Kidney tubule cell (primary cell): ENCODE measurements at regions not wholly inside any gene's neighbourhood (a gene's known extent, or its start where the extent isn't known, plus 50 kb on each side); places are given as distances from the start of the nearest gene placed in this dataset.
A peak's percentile ranks its signal among the peaks of the same experiment; 100 is the strongest.

ENCODE experiments used
- DNase-seq: peaks from one replicate; pipeline ENCODE4 v3.0.0-alpha.2; 2018; ENCODE audit warnings: low spot score

DNA sequence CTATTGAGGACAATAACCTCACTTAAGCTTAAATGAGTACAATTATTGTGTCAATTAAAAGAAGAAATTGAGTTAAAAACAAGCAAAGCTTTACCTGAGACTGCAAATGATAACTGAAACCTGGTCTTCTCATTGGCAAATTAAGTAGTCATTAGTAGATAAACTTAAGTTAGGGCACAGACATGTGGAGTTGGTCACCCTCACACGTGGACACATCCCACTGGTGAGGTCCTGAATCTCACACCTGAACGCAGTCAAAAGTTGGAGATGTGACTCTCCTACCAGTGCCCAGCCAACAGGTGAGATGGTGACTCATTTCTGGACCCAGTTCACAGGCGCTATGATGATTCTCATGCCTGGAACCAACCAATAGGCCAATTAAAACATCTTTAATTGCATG lies 311.6 kb downstream of the FOXL1 start:
- no peak for DNase-seq

DNA sequence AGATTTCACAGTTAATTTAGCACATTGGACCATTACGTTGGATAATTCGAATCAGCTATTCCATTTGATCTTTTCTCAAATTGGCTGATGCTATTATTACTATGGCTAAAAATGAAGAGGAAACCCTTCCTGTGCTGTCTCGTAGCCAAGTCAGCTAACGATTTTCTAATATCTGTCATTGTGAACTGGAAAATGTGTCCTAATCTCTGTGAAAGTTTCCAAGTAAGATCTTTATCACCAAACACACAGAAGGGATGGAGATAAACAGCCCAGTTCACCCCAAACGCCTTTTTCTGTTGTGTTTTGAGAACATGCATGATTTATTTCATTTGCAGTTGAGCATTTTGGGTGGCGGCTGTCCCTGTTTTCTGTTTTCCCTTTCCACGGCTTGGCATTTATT lies 312.8 kb downstream of the FOXL1 start:
- DNase-seq = no peak

DNA sequence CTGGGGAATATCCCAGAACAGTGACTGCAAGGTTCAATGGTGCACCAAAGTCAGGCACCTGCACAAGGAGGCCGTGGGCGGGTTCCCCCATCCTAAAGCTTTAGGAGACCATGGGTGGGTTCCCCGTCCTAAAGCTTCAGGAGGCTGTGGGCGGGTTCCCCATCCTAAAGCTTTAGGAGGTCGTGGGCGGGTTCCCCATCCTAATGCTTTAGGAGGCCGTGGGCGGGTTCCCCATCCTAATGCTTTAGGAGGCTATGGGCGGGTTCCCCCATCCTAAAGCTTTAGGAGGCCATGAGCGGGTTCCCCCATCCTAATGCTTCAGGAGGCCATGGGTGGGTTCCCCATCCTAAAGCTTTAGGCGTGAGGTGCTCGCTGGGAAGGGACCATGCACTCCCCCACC lies 313.3 kb downstream of the FOXL1 start:
- DNase-seq = no peak

DNA sequence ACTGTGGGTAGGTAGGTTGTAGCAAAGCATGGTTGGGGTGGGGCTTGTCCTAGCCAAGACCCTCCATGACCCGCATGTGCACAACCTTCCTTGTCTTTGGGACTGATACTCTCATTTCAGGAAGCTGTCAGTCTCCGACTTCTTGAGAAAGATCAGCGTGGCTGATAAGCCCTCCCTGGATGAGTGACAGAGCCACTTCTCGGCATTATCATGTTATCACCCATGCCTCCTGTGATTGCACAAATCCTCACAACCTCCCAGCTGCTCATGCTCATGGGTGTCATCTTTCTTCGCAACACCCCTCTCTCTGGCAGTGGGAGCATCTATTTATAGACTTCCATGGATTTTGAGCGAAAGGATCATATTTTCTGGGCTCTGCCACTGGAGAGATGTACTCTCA lies 314.2 kb downstream of the FOXL1 start:
- no peak for DNase-seq

DNA sequence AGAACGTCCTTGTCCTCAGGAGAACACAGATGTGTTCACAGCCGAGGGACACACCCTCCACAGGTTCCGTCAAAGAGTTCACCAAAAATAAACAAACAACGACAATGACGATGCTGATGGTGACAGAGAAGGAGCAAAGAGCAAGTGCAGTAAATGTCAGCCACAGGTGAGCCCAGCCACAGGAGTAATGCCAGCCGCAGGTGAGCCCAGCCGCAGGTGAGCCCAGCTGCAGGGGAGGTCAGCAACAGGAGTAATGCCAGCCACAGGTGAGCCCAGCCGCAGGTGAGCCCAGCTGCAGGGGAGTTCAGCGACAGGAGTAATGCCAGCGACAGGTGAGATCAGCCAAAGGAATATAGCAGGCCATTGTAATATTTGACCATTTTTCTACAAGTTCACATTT lies 315.2 kb downstream of the FOXL1 start:
- DNase-seq = no peak

DNA sequence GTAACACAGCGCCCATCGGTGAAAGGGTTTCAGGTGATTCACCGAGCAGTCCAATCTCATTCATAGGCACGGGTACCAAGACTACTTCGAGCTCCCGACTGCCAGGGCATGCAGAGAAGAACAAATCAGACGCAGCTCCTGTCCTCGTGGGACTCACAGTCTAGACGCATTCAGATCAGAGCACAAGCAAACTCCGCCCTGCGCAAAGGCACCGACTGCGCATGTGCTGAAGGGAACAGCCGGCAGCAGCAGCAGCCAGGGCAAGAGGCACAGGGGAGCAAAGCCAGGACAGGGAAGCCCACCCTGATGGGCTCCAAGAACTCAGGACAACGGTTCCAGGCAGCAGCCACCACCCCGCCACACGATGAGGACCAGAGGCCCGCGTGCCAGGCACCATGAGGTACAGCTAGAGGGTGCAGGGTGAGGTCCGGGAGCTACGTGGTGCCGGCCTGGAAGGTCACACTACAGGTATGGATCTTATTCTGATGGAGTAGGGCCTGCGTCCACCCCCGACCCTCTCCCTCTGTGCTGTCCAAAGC lies 315.7 kb downstream of the FOXL1 start:
- DNase-seq = no peak

DNA sequence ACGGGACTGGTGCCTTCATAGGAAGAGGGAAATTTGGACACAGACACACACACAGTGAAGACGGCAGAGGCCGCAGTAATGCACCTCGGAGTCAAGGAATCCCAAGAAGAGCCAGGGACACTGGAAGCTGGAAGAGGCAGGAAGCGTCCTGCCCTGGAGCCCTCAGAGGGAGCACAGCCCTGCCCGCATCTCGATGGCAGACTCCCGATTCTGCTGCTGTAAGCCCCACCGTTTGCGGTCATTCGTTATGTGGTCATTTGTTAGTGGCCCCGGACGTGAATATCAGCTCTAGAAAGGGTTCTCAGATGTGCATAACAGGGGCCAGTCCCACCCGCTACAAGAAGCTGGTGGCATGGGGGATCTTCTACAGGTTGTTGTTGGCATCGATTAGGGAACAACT lies 316.6 kb downstream of the FOXL1 start:
- DNase-seq = no peak

DNA sequence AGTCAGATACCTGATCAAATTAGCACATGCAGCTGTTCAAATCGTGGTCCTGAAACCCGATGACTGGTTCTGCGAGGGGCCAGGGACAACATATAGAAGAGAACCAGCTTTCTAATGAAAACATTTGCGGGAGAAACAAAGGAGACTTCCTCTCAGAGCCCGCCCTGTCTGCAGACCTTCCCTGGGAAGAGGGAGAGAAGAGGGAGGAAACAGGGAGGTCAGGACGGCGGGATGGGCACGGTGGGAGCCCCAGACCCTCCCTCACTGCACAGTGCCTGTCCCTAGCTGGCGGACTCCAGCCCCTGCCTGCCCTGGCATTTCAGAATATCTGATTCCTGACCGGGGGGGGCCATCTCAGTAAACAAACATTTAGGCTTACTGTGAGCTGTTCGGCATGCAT lies 317.3 kb downstream of the FOXL1 start:
- no peak for DNase-seq

DNA sequence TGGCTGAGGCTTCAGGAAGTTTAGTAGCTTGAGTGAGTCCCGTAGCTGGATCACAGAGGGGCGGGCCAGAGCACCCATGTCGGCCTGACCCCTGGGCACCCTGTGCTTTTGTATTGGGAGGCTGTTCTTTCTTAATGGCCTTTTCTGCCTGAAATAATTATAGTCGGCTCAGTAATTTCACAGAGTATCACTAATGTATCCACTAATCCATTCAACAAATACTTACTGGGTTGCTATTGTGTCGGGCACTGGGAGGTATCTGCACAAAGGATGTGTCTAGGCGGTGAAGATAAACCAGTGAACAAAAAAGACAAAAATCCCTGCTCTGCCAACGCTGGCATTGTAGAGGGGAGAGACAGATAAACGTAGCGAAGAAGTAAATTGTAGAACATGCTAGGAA lies 318.6 kb downstream of the FOXL1 start:
- DNase-seq = no peak

DNA sequence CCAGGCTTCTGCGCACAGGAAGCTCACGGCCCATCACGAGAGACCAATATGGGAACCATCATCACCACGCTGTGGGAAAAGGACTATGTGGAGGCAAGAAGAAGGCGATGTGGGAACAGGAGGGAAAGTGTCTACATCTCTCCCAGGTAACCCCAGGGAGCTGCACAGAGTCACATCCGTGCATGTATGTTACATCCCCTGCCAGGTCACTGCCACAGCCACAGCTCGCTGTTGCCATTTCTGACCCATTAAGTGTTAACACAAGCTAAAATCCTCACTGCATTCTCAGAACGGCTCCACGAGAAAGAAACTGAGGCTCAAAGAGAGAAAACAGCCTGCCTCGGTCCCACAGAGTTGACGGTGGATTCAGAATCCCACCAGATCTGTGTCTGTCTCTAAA lies 319.1 kb downstream of the FOXL1 start:
- no peak for DNase-seq

DNA sequence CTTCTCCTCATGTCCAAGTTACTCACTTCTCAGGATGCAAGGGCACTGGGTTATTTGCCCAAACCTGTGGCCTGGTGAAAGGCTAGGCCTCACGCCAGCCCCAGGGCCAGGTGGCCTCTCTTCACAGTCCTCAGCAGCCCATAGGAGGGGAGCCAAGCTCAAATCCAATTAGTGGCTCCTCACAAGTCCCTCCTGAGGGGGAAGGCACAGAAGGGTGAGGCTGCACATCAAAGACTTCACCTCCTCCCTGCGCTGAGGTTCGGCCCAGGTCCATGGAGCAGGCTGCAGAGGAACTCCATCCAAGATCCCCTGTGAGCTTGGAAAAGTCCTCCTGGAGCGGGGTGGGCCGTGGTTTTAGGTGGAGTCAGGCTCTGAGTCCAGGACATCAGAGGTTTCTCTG lies 320.0 kb downstream of the FOXL1 start:
- DNase-seq = no peak

DNA sequence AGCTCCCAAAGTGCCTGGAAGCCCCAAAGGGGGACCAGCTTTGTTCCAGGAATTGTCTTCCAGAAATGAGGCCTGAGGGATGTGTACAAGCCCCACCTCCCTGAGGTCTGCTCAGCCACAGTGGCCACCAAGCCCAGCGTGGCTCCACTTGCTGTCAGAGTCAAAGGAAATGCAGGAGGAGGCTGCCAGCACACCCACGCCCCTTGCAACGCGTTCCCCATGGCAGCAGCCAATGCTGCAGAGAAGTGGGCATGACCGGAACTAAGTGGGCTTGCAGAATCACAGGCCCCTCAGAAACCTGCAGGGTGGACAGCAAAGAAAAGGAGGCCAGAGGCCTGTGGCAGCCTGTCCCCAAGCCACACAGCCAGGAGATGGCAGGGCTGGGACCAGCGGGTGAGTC lies 320.8 kb downstream of the FOXL1 start:
- DNase-seq = no peak

DNA sequence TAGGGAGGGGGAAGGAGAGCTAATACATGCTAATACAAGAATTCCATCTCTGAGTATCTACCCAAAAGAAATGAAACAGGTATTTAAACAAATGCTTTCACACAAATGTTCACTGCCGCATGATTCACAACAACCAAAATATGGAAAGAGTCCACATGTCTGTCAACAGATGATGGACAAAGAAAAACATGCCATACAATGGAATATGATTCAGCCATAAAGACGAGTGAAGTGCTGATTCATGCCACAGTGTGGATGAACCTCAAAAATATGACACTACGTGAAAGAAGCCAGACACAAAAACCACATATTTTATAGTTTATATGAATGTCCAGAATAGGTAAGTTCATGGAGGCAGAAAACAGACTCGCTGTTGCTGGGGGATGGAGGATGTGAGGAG lies 321.4 kb downstream of the FOXL1 start:
- no peak for DNase-seq

DNA sequence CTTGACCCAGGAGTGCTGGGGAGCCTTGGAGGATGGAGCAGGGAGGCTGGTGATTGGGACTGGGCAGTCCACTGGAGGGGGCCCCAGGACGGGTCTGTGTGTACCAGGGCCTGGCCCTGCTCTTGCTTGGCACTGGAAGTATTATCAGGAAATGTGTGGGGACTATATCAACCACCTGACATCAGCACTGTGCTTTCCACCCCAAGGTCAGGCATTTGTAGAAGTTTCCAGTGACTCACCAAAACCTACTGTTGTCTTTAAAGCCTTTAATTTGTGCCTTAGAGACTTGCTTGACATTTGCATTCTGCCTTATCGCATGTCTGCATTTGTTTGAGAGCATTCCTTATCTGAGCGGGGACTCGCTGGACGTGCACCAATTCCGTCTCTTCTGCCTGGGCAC lies 323.1 kb downstream of the FOXL1 start:
- peak; percentile 66 for DNase-seq

DNA sequence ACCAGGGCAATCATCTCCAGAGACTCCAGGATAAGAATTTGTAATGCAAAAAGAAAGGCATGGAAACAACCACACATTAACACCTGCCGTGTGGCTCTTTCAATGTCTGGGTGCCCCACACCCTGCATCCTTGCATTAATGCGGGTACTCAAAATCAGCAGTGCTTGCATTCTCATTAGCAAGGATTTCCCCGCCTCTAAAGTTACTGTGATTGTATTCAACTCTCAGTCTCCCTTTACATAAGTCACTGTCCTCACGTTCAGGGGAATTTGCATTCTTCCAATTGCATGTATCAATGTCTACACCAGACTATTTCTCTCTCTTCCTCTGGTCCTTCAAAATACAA lies 324.3 kb downstream of the FOXL1 start:
- DNase-seq = no peak

DNA sequence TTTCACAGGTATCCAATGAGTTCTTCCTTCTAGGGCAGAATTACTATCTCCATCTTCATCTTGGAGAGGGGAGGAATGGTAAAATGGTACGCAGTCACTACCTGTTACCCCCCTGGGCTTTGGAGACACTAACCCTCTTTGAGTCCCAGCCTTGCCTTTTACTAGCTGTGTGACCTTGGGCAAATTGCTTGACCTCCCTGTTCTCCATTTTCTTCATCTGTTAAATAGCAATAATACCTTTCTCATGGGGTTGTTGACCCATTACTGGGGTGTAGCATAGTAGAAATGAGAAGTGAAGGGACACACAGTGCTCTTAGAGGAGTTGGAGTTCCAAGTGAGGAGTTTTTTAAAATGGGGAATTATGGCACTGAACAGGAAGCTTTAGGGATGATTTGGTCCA lies 324.7 kb downstream of the FOXL1 start:
- DNase-seq = no peak

DNA sequence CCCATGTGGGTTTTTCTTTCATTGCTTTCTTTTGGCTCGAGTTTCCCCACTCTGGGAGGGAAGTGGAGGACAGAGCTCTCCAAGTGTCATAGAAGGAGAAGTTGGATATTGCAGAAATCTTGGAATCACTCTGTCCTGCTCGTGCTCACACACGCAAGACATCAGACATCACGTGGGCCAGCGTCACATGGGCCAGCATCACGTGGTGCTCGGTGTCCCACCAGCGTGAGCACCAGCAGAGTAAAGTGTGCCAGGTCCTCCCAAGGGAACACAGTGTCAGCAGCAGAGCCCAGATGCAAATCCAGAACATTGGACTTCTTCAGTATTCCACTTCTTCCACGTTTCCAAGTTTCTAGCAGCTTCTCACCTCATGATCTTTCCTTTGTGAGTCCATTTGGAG lies 327.0 kb downstream of the FOXL1 start:
- DNase-seq = no peak

DNA sequence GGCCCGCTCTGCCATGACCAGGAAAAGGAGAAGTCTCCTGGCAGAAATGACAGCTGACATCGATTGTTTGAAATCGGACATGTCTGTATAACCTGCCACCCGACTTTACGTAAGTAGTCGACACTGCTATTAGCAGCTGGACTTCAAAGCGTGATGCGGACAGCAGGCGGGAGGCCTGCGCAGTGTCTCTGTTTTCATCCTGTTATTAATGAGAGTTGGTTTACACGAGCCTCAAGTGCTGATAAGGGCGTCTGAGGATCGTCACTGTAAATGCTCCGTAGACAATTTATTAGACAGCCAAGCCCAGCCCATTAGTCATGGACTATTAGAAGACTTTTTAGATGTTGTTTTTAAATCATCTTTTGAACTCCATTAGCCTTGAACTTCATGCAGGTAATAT lies 328.3 kb downstream of the FOXL1 start:
- DNase-seq = no peak

DNA sequence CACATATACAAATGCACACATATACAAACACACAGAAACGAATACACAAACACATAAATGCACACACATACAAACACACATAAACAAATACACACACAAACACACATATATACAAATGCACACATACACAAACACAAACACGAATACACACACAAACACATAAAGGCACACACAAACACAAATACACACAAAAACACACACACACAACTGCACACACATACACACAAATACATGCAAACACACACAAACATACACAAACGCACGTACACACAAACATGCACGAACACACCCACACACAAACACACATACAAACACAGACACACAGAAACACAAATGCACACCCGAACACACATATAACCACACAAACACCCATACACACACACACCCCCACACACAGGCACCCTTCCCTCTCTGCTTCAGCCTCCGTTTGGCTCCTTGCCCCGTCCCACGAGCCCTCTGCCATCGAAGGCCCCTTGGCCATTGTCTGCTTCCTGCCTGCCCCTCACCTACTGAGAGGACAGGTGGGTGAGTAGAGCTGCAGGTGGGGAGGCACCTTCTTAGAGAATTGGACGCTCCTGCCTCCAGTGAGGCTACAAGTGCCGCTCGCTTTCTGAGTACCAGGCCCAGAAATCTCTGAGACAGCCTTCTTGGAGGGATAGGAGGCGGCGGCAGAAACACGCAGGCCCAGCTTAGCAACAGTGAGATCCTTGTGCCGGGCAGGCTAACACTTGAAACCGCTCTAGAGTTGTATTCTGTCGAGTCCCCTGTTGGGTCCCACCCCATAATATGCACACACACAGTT lies 331.2 kb downstream of the FOXL1 start:
- DNase-seq = no peak

DNA sequence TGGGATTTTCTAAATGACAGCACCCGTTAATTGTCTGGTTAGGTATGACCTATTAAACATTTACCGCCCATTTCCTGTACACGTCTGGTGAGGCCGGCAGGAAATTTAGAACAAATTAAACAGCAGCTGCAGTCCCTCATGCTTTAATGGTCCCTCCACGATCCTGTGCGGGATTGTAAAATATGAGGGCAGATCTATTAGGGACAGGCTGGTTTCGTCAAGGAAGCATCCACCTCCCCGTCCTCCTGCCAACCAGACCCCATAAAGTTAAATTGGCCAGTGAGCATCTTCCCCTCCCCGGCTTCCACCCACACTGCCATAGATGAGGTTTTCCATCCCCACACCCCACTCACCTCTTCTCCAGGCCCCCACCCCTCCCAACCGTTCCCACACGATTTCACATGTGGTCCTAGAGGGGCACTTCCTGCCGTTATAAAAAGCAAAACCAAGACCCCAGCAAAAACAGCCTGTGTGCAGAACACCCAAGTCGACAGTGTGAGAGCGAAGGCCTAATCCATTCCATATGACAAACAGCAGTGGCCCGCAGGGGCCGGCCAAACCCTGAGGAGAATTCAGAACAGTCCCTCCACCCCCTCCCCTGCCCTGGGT lies 331.9 kb downstream of the FOXL1 start:
- peak; percentile 53 for DNase-seq

DNA sequence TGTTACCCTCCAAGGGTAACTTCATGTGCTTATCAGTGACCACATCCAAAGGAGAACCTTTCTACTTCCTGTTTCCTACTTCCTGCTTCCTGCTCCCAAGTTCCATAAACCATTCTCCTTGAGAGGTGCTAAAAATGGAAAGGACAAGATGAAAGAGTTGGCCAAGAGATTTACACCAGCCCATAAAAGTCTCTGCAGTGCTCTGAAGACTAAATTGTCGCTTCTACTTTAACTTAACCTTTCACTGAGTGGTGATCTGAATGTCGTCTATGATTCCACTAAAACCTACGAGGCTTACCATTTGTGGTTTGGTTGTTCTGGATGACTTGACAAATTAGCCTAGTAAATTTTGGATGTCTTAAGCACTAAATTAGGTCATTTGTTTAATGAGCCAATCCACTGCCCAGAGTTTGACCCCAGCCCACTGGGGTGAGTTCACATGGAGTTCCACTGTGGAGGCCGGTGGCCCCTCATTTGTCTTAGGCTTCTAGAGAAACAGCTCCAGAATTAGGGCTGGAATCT lies 333.1 kb downstream of the FOXL1 start:
- DNase-seq = peak; percentile 25

DNA sequence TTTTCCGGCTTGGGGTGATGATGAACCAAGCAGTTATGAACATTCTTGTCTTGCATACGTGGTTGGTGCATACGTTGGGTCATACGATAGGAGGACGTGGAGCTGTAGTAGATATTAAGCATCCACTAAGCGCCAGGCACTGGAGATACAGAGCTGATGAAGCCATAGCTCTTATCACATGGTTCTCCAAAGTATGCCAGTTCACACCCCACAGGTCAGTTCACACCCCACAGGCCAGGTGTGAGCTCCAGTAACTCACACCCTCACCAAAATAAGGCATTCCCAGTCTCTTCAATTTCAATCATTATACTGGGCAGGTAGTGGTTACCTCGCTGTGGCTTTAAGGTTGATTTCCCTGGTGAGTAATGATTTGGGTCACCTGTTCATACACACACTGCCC lies 335.5 kb downstream of the FOXL1 start:
- DNase-seq = peak; percentile 59

DNA sequence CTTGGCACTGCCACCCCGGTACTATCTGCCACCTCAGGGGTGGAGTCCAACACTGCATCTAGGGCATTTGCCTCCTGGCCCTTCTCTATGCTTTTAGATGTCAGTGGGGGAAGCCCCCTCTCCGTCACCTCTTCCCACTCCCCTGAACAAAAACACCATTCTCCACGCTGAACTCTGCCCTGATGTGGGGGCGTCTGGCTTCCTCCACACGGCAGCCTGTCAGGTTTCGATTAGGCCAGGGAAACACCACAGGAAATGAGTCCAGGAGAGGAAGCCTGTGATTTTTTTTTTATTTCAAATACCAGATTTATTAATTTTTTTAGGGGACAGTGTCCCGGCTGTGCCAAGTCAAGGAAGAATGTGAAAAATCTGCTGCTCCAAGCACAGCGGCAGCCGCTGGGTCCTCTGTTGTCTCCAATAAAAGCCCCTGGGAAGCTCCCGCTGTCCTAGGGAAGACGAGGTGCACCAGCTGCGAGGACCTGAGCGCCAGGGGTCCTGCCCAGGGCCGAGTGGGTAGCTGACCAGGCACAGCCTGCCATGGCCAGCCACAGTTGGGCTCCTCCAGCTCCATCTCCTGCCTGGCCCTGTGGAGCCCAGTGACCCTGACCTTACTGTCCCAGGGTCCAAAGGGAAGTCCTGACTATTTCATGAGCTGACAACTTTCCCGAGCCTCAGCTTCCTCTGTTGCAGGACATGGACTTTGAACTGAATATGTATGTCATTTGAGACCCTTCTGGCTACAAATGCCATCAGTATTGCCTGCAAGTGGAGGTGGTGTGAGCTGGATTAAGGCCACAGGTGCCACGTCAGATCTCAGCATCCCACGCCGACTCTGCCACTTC lies 336.7 kb downstream of the FOXL1 start:
- no peak for DNase-seq
